Adipocyte (in vitro differentiated cells): ENCODE measurements at regions not wholly inside any gene's neighbourhood (a gene's known extent, or its start where the extent isn't known, plus 50 kb on each side); places are given as distances from the start of the nearest gene placed in this dataset.

Experiments used
- DNase-seq: peaks from one replicate; pipeline ENCODE4 v3.0.0-alpha.2; 2015; ENCODE audit warnings: low read depth
- H3K27me3 ChIP-seq: replicated peaks from 2 replicates; pipeline ENCODE4 v1.7.0; 2013; ENCODE audit warnings: mild to moderate bottlenecking, low read length, moderate library complexity; ENCODE audit not compliant: control insufficient read depth, insufficient read depth
- H3K36me3 ChIP-seq: 2 replicates; pipeline ENCODE4 v1.7.0; 2013; ENCODE audit warnings: low read length, mild to moderate bottlenecking, moderate library complexity; ENCODE audit not compliant: control insufficient read depth, insufficient read depth, severe bottlenecking
- H3K4me1 ChIP-seq: 2 replicates; pipeline ENCODE4 v1.7.0; 2013; ENCODE audit warnings: mild to moderate bottlenecking, low read length, moderate library complexity; ENCODE audit not compliant: control insufficient read depth, insufficient read depth
- H3K4me3 ChIP-seq: 2 replicates; pipeline ENCODE4 v1.7.0; 2013; ENCODE audit warnings: mild to moderate bottlenecking, low read length, moderate library complexity
- H3K9ac ChIP-seq: 2 replicates; pipeline ENCODE4 v1.7.0; 2013; ENCODE audit warnings: mild to moderate bottlenecking, low read length, moderate library complexity
- H3K9me3 ChIP-seq: 2 replicates; pipeline ENCODE4 v1.7.0; 2013; ENCODE audit warnings: mild to moderate bottlenecking, low read length, moderate library complexity; ENCODE audit not compliant: control insufficient read depth

- H3K9ac ChIP-seq = no peak overlapping the region
- no peak overlapping the region for H3K4me3 ChIP-seq
- H3K36me3 ChIP-seq = no peaks in the 10 kb centered on the region
- no peak for DNase-seq
- peaks cover 5% of the 10 kb centered on the region for H3K9me3 ChIP-seq
- peaks cover 21% of the 10 kb centered on the region for H3K4me1 ChIP-seq
- no peaks in the 10 kb centered on the region for H3K27me3 ChIP-seq
These were observed 280.3 kb upstream of the ATP5MC3 start for GRCh38 chr2:175461839-175462238.

DNA sequence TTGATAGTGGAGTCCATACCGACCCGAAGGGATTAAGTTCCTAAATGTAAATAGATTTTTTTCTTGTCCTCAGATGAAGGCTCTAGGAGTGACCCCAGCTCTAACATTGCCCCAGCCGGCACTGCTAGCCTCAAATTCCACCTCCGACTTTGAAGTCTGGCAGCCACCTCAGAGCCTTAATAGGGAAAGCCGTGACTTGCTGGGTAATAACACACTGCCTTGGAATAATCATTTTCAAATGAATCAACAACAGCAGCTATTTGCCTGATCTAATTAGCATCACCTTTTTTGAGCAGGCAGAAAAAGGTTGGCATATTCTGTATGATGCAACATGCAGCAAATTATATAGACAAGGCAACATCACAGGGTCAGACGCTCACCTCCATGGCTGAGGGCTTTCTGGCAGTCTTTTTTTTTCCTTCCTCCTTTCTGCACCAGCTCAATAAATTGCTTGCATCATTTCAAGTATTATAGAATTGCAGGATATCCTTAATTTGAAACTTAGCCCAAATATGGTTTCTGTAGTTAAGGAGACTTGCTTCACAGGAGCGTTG, 276.5 kb upstream of the ATP5MC3 start:
- no peak for DNase-seq
- Histone ChIP-seq H3K4me1 (peaks cover 1% of the 10 kb centered on the region), H3K9ac (no peak overlapping the region), H3K36me3 (no peaks in the 10 kb centered on the region), H3K27me3 (no peaks in the 10 kb centered on the region), H3K9me3 (peaks cover 5% of the 10 kb centered on the region), H3K4me3 (no peak overlapping the region)

DNA sequence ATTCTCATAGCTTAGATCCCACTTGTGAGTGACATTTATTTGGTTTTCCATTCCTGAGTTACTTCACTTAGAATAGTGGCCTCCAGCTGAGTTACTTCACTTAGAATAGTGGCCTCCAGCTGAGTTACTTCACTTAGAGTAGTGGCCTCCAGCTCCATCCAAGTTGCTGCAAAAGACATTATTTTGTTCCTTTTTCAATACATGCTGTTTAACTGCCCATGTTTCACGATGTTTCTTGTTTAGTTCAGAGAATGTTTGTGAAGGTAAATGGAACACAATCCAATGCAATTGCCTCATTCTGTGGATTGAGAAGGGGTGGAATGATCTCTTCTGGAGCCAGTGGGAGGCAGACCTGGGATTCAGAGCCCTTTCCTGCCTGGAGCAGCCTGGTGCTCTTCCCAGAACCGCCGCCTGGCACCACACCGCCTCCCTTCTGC, 273.5 kb upstream of the ATP5MC3 start:
- Histone ChIP-seq H3K9ac (no peak overlapping the region), H3K4me1 (no peaks in the 10 kb centered on the region), H3K4me3 (no peak overlapping the region), H3K27me3 (no peaks in the 10 kb centered on the region), H3K9me3 (no peaks in the 10 kb centered on the region), H3K36me3 (no peaks in the 10 kb centered on the region)
- no peak for DNase-seq

DNA sequence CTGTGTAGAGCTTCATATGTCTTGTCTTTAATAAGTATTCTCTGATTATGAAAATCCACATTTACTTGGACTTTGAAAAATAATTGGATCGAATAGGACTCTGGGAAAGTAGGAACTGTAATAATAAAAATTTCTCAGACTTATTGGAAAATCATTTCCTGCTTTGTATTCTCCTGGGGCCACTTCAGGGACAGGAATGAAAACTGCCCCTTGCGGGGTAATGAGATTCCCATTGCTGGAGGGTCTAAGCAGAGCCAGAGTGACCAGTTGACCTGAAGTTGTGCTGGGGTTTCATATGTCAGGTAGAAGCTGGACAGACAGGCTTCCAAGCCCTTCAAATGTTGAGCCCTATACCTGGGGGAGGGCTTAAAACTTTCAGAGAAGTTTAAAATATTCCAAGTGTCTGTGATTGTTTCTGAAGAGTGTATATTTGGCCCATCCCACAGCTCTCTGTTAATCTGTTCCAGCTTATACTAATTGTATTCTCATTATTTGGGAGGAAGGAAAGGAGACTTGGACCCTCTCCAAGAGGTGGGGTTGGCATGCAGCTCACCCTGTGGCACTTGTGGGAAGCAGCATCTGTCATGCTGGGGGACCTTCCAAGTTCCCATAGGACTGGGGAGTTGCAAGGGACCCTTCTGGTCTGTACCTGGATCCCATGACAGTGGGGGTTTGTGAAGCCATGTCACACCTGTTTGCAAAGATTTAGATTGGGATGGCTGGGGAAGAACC, 268.7 kb upstream of the ATP5MC3 start:
- no peaks in the 10 kb centered on the region for H3K9me3 ChIP-seq
- no peak for DNase-seq
- H3K27me3 ChIP-seq = no peaks in the 10 kb centered on the region
- H3K36me3 ChIP-seq = no peaks in the 10 kb centered on the region
- H3K4me3 ChIP-seq = no peak overlapping the region
- H3K4me1 ChIP-seq = no peaks in the 10 kb centered on the region
- H3K9ac ChIP-seq = no peak overlapping the region

DNA sequence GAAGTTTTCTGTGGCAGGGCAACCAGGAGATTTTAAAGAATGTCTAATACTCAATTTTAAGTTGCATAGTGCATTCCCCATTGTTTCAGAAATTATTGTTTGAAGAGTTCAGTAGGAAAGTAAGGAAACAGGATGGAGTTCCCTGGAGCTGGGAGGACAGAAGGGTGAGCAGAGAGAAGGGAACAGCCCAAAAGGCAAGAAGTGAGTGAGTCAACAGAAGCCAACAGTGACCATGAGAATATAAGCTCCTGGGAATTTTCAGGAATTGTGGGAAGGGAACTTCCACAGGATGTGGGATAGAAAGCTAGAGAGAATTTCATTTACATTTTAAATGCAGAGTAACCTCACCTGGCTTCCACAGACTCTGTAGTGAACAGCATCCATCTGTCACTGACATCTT, 268.1 kb upstream of the ATP5MC3 start:
- Histone ChIP-seq H3K4me1 (no peaks in the 10 kb centered on the region), H3K36me3 (no peaks in the 10 kb centered on the region), H3K9ac (no peak overlapping the region), H3K4me3 (no peak overlapping the region), H3K27me3 (no peaks in the 10 kb centered on the region), H3K9me3 (no peaks in the 10 kb centered on the region)
- DNase-seq = no peak

- H3K4me3 ChIP-seq = no peak overlapping the region
- no peaks in the 10 kb centered on the region for H3K9me3 ChIP-seq
- peaks cover 9% of the 10 kb centered on the region for H3K27me3 ChIP-seq
- no peak overlapping the region for H3K9ac ChIP-seq
- DNase-seq = no peak
- H3K4me1 ChIP-seq = no peaks in the 10 kb centered on the region
- H3K36me3 ChIP-seq = no peaks in the 10 kb centered on the region
These were observed 264.7 kb upstream of the ATP5MC3 start for GRCh38 chr2:175446201-175446600.

DNA sequence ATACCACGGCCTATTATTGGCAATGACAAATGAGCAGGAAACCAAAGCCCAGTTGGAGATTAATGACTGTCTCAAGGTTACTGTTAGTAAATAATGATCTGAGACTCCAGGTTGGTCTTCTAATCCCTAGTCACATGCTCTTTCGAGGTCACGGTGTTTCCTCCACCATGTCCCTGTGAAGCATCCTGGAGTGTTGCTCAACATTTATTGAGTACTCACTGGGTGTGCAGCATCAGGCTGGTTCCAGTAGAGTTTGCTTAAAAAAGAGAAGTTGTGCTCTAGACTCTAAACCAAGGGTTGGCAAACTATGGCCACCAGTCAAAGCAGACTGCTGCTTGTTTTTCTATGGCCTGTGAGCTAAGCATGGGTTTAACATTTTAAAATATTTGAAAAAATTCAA, 263.8 kb upstream of the ATP5MC3 start:
- no peak overlapping the region for H3K9ac ChIP-seq
- DNase-seq = no peak

GRCh38 chr2:175442441-175442840, 260.9 kb upstream of the ATP5MC3 start:
- Histone ChIP-seq H3K9ac (no peak overlapping the region), H3K4me1 (no peaks in the 10 kb centered on the region), H3K27me3 (peaks cover 12% of the 10 kb centered on the region), H3K9me3 (no peaks in the 10 kb centered on the region), H3K36me3 (no peaks in the 10 kb centered on the region), H3K4me3 (no peak overlapping the region)
- DNase-seq = no peak

More for the DNA sequence above, 263.8 kb upstream of the ATP5MC3 start:
- Histone ChIP-seq H3K9me3 (no peaks in the 10 kb centered on the region), H3K4me1 (no peaks in the 10 kb centered on the region), H3K27me3 (peaks cover 12% of the 10 kb centered on the region), H3K36me3 (no peaks in the 10 kb centered on the region), H3K4me3 (no peak overlapping the region)

DNA sequence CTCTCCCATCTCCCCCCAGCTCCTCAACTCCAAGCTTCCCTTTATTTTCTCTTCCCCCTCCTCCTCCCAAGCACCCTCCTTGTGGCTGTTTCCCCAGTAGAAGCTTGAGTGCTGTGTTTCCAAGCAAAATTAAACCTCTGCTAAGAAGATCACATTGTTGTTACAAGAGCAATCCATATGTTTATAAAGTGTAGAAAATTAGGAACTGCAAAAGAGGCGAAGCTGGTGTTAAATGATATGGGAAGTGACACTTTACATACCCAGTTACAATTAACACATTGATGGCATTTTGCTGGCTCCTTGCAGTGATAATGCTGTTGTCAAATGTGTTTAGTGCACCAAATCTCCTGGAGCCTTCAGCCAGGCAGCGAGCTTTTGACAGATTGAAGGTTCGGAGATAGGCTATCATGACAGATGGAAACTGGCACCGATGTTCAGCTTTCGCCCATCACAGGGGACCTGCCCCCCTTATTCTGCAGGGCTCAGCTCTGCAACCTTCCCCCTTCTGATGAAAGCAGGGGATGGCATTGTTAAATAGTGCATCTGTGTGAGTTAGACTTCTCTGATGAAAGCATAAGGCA, 259.8 kb upstream of the ATP5MC3 start:
- Histone ChIP-seq H3K36me3 (no peaks in the 10 kb centered on the region), H3K9me3 (no peaks in the 10 kb centered on the region), H3K4me1 (no peaks in the 10 kb centered on the region), H3K9ac (no peak overlapping the region), H3K4me3 (no peak overlapping the region), H3K27me3 (peaks cover 12% of the 10 kb centered on the region)
- no peak for DNase-seq

- Histone ChIP-seq H3K27me3 (peaks cover 12% of the 10 kb centered on the region), H3K9me3 (no peaks in the 10 kb centered on the region), H3K4me3 (no peak overlapping the region), H3K36me3 (no peaks in the 10 kb centered on the region), H3K9ac (no peak overlapping the region), H3K4me1 (no peaks in the 10 kb centered on the region)
- DNase-seq = no peak
These were observed 257.9 kb upstream of the ATP5MC3 start for GRCh38 chr2:175439416-175439815.

GRCh38 chr2:175437167-175437566, 255.7 kb upstream of the ATP5MC3 start:
- Histone ChIP-seq H3K27me3 (peaks cover 8% of the 10 kb centered on the region), H3K4me1 (no peaks in the 10 kb centered on the region), H3K9ac (no peak overlapping the region), H3K36me3 (no peaks in the 10 kb centered on the region), H3K4me3 (no peak overlapping the region), H3K9me3 (no peaks in the 10 kb centered on the region)
- no peak for DNase-seq
